NCI-H748 (cell line): ENCODE measurements at regions not wholly inside any gene's neighbourhood (a gene's known extent, or its start where the extent isn't known, plus 50 kb on each side); places are given as distances from the start of the nearest gene placed in this dataset.

Experiments
- DNase-seq: peaks from one replicate; lab custom pipeline; 2025; ENCODE audit not compliant: unreplicated experiment; lab: John Stamatoyannopoulos, UW

DNA sequence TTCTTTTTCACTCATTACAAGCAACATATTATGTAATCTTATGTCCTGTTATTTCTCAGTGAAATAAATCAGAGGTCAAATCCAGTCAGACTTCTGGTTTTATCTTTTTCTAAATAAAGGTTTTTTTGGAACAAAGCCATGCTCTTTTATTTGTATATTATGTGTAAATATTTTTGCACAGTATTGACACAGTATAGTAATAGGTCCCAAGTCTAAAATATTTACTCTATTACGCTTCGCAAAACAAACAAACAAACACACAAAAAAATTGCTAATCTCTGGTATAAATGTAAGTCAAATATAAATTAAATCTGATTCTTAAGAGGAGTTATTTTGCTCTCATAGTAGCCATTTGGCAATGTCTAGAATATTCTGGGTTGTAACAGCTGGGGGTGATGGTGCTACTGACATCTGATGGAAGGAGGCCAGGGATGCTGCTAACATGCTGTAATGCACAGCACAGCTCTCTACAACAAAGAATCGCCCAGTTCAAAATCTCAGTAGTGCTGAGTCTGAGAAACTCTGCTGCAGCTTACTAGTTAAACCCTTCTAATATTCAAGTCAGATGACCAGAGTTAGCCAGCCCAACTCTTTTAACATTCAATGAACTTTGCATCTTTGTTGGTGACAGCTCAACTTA is 602.1 kb downstream of the RAB28 start:
- DNase-seq = peak; percentile 4

DNA sequence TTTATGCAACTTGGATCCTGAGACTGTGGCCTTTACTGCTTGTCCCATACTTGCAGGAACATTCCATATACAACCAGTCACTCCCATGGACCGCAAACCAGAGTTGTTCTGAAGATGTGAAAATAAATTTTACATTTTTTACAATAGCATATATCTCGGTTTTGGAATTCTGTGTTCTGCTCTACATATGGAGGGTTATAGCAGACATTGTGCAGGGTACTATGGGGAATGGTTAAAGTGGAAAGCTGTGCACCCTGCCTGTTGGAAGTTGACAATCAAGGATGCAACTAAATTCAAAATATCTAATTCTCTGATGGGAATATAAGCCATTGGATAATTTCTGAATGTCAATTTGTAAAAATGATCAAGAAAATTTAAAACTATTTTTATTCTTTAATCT is 603.3 kb downstream of the RAB28 start:
- no peak for DNase-seq

DNA sequence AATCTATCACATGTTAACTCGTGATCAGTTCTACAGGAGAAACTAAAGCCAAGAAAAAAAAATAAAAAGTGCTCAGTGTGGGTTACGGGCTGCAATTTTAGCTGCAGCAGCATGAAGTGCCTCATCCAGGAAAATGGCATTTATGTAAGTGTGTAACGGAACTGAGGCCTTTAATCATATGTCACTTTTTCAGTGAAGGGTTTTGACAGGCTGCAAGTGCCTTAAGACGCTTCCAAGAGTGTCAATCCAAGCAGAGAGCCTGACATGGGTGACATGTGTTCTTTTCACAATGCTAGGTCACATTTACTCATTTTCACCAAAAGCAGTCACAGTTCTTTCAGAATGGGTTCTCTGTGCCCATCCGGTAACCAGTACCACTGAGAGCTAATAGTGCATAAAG is 604.6 kb downstream of the RAB28 start:
- DNase-seq = no peak

DNA sequence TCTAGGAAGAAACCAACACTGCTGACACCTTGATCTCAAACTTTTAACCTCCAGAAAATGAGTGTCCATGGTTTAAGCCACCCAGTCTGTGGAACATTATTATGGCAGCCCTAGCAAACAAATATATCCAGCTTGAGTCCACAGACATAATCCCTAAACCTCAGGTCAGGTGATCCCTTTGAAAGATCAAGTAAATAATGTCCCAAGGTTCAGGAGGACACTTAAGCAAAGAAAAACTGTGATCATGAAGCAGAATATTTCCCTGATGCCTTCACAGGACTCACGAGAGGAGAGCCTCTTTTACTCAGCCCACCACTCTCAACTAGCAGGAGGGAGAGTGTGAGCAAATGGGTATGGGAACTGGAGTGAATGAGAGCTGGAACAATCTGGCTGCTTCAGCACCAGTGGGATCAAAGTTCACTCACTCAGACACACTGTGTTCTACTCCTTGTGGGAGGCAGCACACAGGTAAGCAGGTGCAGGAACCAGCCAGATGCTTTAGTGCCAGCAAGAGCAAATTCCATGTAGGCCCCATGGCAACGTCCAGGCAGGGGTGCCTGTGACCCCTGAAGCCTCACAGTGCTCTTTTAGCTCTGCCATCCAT is 608.4 kb downstream of the RAB28 start:
- DNase-seq = no peak

DNA sequence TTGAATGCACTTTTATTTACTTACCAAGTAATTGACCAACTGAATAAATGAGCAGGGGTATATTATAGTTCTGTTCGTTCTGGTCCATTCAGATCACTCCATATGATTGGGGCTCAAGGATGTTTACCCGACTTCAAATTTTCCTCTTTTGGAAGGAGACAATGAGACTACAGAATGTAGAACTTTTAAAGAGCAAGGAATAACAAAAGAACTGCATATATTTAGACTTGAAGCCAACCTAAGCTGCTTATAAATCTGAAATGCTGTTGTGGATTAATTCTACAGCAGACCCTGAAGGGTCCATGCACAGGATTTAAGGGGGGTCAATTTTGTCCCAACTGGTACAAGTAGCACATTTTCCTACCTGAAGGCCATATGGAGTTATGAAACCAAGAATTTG is 610.8 kb downstream of the RAB28 start:
- DNase-seq = no peak

DNA sequence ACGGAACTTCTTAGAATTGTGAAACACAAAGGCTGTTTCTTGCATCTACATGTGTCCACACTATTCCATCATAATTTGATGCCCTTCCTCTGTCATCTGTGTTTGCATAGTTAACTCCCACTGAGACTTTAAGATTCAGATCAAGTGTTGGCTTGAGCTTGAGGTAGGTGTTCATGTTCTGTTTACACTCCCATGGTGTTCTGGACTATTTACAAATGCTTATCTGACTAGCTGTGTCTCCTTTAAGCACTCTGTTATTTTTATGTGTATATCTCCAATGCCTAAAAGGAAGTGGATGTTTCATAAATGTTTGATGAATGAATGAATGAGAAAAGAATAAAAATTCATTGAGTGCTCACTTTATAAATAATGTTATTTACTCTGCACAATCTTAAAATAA is 622.7 kb downstream of the RAB28 start:
- DNase-seq = no peak

DNA sequence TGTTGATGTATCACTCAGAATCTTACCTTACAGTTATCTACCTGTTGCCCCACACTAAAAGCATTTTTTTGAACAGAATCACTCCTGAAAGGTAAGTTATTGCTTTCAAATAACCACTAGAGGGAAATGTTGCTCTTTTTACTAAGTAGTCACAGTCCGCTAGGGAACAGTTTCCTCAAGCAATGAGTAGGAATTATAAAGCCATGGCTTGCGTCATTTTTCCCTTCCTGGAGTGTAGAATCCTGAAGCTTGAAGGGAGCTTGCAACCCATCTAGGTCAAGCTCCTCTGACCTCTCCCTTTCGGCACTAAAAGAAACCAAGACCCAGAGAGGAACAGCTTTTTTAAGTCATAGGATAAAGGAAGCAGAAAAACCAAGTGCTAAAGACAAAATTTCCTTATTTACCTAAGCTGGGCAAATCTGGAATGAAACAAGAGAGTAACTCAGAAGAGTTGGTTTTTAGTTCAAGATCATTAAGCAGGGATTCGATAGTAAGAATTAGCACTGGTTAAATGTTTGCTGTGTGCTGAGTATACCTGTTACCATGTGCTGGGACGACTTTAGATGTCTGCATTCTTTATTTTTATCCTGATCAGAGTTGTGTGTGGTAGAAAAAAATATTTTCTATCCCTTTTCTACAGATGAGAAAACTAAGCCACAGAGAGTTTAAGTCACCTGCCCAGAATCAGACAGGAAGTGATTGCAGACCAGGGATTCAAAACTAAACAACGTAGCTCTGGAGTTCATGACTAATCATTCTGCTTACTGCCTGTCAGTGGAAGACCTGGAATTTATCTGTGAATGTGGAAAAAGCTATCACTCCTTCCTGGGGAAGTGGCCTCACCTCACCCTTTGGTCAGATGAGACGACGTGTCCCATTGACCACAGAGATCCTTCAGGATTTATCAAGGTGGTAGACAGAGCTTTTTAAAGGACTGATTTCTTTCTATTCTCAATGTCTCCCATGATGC is 631.5 kb downstream of the RAB28 start:
- DNase-seq = peak; percentile 79

DNA sequence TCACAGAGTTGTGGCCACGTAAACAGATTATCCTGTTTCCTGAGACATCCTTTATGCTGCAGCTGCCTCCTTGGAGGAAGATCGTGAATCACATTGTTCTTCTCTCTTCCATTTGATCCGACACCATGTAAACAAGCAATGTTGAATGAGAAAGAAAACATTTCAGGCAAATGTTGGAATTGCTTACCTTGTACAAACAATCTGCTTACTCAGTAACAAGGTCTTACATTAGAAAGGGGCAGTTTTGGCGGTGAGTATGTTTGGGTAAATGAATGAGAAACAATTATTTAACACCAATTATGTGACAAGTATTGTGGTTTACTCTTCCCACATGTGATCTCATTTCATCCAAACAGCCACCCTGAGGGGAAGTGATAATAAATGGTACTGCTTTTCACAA is 637.8 kb downstream of the RAB28 start:
- peak; percentile 92 for DNase-seq

DNA sequence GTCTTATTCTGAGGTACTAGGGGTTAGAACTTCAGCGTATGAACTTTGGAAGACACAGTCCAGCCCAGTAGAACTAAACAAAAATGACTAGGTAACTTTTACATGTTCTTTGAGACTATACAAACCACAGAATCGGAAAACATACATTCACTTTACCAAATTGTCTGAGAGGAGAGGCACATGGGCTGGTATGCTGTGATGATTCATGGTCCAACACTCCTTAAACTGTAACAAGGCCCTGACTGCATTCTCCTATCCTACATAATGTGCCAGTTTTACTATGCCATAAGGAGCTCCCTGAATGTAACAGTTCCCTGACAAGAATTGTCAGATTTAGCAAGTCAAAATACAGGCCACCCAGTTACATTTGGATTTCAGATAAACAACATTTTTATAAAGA is 640.0 kb downstream of the RAB28 start:
- DNase-seq = no peak

DNA sequence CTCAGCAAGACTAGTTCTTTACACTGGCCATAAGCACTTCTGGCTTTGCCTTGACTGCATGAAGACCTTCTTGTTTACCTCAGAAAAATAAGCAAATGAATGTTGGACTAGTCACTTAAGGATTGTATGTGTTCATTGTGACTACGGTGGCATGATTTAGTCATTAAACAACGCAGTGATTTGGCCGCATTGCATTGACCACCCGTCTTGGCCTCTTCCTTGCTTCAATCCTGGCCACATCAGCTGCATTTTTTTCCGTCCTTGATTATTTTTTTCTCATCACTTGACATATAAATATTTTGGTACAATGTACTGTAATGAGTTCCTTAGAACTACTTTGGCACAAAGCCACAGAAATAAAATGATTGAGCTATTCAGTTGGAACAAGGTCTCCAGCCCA is 656.2 kb downstream of the RAB28 start:
- DNase-seq = no peak

DNA sequence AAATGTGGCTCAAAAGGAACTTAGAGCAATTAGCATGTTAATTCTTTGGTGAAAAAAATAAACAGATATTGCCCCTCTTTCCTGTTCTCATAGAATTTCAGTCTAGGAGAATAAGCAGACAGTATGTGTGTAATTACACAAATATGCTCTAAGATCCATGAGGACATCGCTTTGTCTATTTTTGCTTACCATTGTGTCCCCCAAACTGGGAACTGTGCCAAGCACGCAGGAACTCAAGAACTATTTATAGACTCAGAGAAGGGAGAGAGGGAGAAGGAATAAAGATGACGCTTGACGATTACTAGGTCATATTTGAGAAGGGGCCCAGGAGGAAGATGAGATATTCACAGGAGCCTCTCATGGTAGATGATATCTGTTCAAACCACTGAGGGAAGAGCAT is 692.6 kb downstream of the RAB28 start:
- peak; percentile 80 for DNase-seq

DNA sequence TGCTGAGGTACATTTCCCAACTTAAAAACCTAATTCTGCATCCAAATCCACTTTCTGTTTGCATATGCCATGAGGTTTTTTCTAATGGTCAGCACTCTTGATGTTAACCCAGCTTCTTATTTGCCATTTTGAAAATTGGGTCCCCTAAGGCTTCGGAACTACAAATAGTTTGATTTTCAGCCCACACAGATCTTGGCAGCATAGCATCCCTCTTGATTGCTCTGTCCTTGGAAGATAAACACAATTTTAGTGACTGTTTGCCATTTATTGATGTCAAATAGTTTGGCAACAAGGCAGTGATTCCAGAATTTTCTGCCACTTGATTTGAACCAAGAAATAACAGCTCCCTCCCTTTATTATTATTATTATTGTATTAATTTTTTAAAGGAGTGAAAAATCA is 696.9 kb downstream of the RAB28 start:
- DNase-seq = no peak

DNA sequence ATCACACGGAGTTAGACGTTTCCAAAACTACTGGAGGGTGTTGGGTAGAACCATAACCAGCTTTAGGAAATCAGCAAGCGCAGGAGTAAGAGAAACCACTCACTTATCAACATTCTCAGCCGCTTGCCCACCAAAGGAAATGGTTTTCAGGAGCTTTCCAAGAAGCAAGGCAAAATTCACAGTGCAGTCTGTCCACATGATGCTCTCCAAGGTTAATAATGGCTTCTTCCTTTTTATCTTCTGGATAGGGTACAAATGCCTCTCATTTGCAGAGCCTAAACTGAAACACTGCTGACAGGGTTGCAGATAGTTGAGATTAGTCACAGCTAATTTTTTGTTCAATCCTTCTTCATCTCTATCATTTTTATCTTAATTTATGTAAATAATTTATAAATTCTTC is 705.4 kb downstream of the RAB28 start:
- DNase-seq = no peak

DNA sequence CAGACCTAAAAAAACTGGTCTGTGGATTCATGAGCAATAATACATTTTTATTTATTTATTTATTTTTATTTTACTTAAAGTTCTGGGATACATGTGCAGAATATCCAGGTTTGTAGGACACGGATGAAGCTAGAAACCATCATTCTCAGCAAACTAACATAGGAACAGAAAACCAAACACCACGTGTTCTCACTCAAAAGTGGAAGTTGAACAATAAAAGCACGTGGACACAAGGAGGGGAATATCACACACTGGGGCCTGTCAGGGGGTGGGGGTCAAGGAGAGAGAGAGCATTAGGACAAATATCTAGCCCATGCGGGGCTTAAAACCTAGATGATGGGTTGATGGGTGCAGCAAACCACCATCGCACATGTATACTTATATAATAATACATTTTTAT is 705.9 kb downstream of the RAB28 start:
- no peak for DNase-seq

DNA sequence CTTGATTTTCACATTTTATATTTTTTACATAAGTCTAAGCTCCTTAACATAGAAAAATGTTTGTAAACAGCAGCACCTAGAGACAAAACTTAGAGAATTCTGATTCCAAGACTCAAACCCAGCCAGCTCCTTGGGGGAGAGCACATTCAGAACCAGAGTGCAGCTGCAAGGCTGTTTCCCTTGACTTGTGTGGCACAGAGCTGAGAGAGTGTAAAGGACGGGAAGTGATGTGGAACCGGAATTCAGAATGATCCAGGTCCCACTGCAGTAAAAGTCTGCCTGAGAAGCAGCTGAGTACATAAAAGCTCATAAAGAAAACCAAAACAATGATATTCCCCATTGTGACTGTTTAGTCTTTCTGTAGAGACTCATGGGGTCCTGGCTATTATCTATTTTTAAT is 713.8 kb downstream of the RAB28 start:
- DNase-seq = peak; percentile 90

DNA sequence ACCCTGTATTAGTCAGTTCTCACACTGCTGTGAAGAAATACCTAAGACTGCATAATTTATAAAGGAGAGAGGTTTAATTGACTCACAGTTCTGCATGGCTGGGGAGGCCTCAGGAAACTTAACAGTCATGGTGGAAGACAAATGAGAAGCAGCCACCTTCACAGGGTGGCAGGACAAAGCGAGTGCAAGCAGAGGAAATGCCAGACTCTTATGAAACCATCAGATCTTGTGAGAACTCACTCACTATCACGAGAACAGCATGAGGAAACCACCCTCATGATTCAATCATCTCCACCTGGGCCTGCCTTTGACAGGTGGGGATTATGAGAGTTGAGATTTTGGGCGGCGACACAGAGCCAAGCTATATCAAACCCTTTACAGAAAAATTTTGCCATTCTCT is 722.4 kb downstream of the RAB28 start:
- DNase-seq = no peak

DNA sequence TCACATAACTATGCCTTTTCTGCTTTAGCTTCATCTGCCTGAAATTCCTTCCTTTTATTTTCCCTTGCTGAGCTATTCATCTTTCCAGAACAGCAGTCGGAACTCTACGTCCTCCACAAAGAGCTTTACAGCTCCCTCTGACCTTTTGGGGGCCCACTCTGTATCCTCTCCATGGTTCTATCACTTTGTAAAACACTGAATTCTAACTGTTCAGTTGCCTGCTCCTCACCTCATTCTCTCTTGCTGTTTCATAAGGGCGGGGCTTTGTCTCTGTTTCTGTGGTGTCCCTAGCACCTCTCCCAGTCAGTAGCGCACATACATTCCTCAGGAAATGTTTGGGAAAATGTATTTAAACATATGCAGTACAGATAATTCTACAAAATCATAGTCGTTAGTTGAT is 737.0 kb downstream of the RAB28 start:
- DNase-seq = no peak

DNA sequence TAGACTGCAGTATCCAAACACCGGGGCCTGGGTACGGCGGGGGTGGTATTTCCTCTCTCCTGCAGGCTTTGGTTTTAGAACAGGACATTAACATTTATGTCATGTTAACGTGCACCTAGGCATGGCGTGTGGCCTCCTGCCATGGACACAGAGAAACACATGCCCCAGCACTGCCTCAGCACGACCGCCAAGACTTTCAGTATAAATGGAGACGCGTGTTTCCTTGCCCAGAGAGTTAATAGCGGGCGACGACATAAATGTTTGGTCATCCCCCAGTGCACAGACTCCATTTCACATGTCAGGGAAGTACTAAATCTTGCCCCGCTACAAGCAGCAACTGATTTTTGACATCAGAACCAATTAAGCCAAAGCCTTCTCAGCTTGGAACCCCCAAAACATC is 737.9 kb downstream of the RAB28 start:
- DNase-seq = no peak

DNA sequence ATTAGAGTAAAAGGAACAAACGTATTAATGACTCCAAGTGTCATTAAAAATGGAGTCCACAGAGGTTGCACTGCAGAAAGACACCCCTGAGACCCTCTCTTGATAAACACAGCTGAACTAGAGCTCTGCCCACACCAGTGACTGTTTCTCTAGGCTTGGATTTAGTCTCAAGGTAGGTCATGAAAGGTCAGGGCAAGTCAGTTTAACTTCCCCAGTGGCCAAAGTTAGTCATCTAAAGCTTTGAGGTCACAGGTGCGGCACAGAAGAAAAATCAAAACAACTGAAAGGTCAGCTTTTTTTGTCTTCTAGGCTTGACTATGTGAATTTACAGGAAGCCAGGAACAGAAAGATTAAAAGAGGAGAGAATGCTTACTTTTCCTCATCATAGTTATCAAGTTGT is 749.6 kb downstream of the RAB28 start:
- DNase-seq = no peak

DNA sequence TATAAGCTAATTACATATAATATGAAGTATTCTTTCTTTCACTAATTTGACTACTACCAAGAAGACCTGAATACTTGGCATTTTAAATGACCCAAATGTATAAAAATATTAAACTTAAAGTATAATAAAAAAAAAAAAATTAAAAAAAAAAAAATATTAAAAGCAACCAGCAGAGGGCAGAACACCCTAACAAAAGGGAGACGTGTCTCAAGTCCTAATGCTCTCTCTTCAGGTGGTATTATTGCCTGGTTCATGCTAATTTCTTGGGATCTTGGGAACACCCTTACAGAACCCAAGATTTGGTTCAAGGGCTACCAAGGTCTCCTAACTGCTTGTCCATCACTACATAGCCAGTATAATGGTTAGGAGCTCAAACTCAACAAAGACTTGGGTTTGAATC is 754.8 kb downstream of the RAB28 start:
- peak; percentile 48 for DNase-seq

DNA sequence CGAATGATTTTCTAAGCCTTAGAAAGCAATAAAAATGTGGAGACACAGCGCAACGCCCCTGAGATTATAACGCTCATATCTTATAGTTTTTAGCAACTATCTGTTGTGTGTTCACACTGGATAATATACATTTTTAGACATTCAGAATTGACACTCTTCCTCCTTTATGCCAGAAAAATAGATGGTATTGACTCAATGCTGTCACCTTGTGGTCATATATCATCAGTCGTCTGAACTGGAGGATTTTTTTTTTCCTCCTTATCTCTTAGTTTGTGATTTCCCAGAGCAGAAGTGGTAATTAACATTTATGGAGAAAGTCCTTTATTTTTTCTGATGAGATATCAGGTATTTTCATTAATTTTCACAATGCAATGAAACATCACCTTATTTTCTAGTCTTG is 759.6 kb downstream of the RAB28 start:
- peak; percentile 9 for DNase-seq

DNA sequence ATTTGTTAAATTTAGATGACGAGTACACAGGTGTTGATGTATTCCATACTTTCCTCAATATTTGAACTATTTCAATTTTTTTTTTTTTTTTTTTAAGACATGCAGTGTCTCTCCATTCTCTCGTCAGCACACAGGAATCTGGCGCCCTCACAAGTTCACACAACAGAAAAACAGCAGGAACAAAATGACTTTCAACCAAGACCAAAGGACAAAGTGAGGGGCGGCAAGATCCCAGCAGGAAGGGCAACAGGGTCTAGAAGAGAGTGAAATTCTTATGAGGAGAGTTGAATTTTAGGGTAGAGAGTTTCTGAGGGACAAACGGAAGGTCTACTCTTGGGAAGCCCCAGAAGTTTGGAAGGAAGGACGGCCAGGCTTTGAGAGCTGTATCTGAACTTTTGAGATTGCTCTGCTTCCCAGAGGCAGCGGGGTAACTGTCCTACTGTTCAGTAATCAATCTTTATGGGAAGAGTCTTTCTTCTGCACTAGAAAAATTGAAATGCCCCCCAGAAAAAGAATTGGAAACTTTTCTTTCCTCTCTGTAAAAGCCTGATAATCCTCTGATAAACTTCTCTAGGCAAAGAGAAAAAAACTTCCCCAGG is 760.2 kb downstream of the RAB28 start:
- peak; percentile 53 for DNase-seq
